Activated CD4-positive, alpha-beta T cell treated with anti-CD3 and anti-CD28 coated beads for 36 hours (primary cell): ENCODE measurements at regions not wholly inside any gene's neighbourhood (a gene's known extent, or its start where the extent isn't known, plus 50 kb on each side); places are given as distances from the start of the nearest gene placed in this dataset.

ENCODE experiments used
- ATAC-seq: fragments of 200-7000 bp; cut with Tn5 transposase; one replicate; pipeline ENCODE4 v1.10.0; 2021; ENCODE audit warnings: mild to moderate bottlenecking, moderate library complexity
- CTCF ChIA-PET: fragments of 350-600 bp; sonication (Branson Sonifier 250); formaldehyde crosslinking; loops from one replicate; lab custom pipeline; 2021; ENCODE audit warnings: antibody characterized with exemption; lab: Charles Lee
- POLR2A ChIA-PET: fragments of 350-600 bp; sonication (Branson Sonifier 250); formaldehyde crosslinking; loops from one replicate; lab custom pipeline; 2021; ENCODE audit warnings: antibody characterized with exemption, inconsistent platforms; lab: Charles Lee
- DNase-seq: peaks from one replicate; pipeline ENCODE4 v3.0.0-alpha.2; 2020
- H3K27ac Mint-ChIP-seq: one replicate; pipeline ENCODE4 v1.8.0; 2021; ENCODE audit warnings: mixed read lengths
- H3K27me3 Mint-ChIP-seq: one replicate; pipeline ENCODE4 v1.8.0; 2021; ENCODE audit warnings: mixed read lengths
- H3K36me3 Mint-ChIP-seq: one replicate; pipeline ENCODE4 v1.8.0; 2021; ENCODE audit warnings: low read depth, mixed read lengths
- H3K4me1 Mint-ChIP-seq: one replicate; pipeline ENCODE4 v1.8.0; 2021; ENCODE audit warnings: mixed read lengths
- H3K4me3 Mint-ChIP-seq: one replicate; pipeline ENCODE4 v1.8.0; 2021; ENCODE audit warnings: mild to moderate bottlenecking, moderate library complexity, mixed read lengths
- H3K9me3 Mint-ChIP-seq: one replicate; pipeline ENCODE4 v1.8.0; 2021; ENCODE audit warnings: low read depth, mixed read lengths
- intact Hi-C, 2 experiments: fragments of 100-400 bp; cut with DNase I in 1 of 2; cut with micrococcal nuclease in 1 of 2; formaldehyde crosslinking; loops; one replicate each; pipeline versions ENCODE4 v1.14.2 to v1.15.1; 2022 to 2024; cut with DNase I, micrococcal nuclease

DNA sequence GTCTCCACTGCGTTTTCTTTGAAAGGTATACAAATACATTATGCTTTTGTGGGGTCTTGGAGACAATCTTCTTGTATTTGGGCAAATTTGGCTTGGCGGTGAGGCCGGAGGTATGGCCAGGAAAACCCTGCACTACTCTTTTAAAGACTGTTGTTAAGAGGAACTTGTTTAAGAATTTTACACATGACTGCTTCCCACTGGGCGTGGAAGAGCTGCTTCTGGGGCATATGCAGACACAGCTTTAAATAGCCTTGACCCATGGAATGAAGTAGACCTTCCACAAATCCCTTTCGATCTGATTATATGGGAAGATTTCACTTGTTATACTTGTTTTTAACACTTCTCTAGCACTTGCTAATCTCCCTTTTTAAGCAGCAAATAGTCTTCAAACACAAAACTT, 453.6 kb downstream of the MN1 start:
- Mint-ChIP-seq H3K4me3 (no peak overlapping the region), H3K9me3 (peaks cover 6% of the 10 kb centered on the region), H3K27me3 (peaks cover 13% of the 10 kb centered on the region), H3K4me1 (no peaks in the 10 kb centered on the region), H3K36me3 (no peaks in the 10 kb centered on the region), H3K27ac (no peak overlapping the region)
- ATAC-seq (no peak), DNase-seq (no peak)
- ChIA-PET CTCF (interaction anchor here (0.6 kb wide), 1 partner anchor 43 kb away, joined by 3 read pairs; no protein-coding TSS in a partner anchor), POLR2A (interaction anchor here (0.6 kb wide), 1 partner anchor 12 kb away, joined by 6 read pairs; no protein-coding TSS in a partner anchor)
- intact Hi-C loops, result no loop called here

DNA sequence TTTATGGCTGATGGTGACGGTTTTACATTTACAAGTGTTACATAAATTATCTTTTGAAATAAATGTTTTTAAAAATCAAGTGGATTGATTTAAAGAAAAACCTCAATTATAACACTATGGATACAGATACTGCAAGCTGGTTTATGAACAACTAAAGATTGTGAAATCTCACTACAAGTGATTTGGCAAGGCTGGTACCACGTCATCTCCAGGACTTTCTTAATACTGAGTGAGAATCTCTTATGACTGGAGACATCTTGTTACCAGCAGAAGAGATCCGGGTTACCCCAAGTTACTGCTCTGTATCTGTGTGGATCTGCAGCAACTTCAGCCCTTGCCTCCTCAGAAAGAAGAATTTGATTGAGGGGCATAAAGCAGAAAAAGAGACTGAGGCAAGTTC, 452.9 kb downstream of the MN1 start:
- peaks cover 6% of the 10 kb centered on the region for H3K9me3 Mint-ChIP-seq
- peaks cover 13% of the 10 kb centered on the region for H3K27me3 Mint-ChIP-seq
- H3K4me3 Mint-ChIP-seq, result no peak overlapping the region
- DNase-seq (no peak), ATAC-seq (no peak)
- H3K36me3 Mint-ChIP-seq, result no peaks in the 10 kb centered on the region
- H3K4me1 Mint-ChIP-seq, result no peaks in the 10 kb centered on the region
- CTCF ChIA-PET, result no interaction called here
- no peak overlapping the region for H3K27ac Mint-ChIP-seq
- intact Hi-C loops, result no loop called here
- POLR2A ChIA-PET, result no interaction called here

DNA sequence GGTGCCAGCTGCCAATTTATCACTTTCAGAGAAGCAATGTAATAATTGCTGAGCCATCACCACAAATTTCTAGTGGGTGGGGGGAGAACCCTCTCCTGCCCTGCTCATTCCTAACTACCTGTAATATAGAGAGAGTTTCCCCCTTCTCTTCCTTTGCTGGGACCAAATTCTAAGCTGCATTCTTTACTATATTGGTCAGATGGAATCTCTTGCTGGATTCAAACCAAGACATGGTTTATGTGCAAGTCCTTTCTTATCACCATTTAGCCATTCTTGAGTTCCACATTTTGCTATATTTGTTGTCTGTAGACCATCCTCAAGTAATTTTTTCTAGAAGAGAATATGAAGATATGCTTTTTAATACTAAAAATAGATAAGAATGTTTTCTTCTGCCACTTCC, 452.1 kb downstream of the MN1 start:
- Mint-ChIP-seq H3K9me3 (peaks cover 7% of the 10 kb centered on the region), H3K36me3 (no peaks in the 10 kb centered on the region), H3K27me3 (peaks cover 13% of the 10 kb centered on the region), H3K27ac (no peak overlapping the region), H3K4me3 (no peak overlapping the region), H3K4me1 (no peaks in the 10 kb centered on the region)
- POLR2A ChIA-PET, result no interaction called here
- intact Hi-C loops, result no loop called here
- CTCF ChIA-PET, result no interaction called here
- DNase-seq (no peak), ATAC-seq (no peak)

DNA sequence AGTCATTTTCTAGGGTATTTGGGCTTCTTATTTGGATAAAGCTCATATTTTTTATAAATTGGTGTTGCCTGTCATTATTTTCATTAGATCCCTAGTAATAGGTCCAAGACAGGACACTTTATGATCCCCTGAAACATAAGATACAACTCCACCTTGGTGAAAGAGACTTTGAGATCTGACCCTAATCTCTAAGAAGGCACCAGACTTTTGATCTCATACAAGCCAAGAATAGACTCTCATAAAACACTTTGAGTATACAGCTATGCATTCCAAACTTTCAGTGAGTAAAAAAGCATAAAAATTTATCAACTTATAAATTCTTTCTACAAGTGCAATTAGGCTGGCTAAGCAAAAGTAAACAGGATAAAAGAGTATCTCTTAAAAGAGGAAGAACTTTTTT, 451.2 kb downstream of the MN1 start:
- Mint-ChIP-seq H3K4me3 (no peak overlapping the region), H3K4me1 (no peaks in the 10 kb centered on the region), H3K27me3 (peaks cover 13% of the 10 kb centered on the region), H3K9me3 (peaks cover 9% of the 10 kb centered on the region), H3K27ac (no peak overlapping the region), H3K36me3 (no peaks in the 10 kb centered on the region)
- intact Hi-C loops, result no loop called here
- no peak for DNase-seq
- ATAC-seq, result no peak
- POLR2A ChIA-PET, result no interaction called here
- CTCF ChIA-PET, result no interaction called here

DNA sequence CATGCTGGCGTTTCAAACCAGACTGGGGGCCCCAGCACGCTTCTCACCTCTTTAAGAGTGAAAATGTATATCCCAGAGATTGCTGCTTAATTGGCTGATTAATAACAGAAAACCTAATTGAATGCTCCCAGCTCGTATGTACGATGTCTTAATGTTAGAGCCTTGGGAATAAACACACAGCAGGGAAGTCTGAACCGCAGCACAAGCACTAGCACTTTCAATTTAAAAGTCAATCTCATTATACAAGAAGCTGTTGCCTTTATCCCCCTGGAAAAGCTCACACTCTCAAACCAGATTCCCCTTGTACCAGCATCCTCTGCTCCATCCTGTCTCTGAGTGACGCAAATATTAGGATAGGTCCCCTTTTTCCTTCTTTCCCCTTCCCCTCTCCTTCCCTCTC, 449.1 kb downstream of the MN1 start:
- CTCF ChIA-PET, result interaction anchor here (0.6 kb wide), 1 partner anchor 28 kb away, joined by 3 read pairs; no protein-coding TSS in a partner anchor
- no peaks in the 10 kb centered on the region for H3K36me3 Mint-ChIP-seq
- H3K27ac Mint-ChIP-seq, result no peak overlapping the region
- ATAC-seq (no peak), DNase-seq (no peak)
- POLR2A ChIA-PET, result no interaction called here
- H3K27me3 Mint-ChIP-seq, result peaks cover 13% of the 10 kb centered on the region
- intact Hi-C loops, result no loop called here
- no peak overlapping the region for H3K4me3 Mint-ChIP-seq
- peaks cover 18% of the 10 kb centered on the region for H3K9me3 Mint-ChIP-seq
- no peaks in the 10 kb centered on the region for H3K4me1 Mint-ChIP-seq

DNA sequence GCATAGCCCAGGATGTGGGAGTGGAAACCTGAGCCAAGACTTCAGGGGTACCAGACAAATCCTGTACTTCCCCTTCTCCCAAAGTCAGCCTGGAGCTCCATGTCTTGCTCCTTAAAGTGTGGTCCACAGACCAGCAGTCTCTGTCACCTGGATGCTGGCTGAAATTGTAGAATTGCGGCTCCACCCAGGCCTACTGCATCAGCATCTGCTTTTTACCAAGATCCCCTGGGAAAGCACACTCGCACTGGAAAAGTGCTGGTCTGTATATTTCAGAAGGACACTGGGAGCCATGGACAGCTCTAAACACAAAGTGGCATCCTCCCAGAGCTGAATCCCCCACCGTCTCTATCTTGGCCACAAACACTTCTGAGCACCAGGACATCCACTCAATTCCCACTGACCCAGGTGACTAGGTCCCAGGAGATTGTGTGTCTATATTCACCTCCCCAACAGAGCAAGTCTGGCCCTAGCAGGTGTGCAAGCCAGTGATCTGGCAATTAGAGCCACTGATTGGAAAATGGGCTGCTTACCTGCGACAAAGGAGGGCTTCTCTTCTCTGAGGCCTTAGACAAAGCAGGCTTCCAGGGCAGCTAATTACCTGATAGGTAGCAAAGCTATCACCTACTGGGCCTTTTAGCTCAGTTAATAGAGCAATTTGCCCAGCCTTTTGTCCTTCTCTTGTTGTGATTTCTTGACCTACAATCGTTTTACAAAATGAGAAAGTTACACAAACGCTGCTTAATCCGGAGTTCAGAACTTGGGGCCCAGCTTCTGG, 443.3 kb downstream of the MN1 start:
- ATAC-seq, result no peak
- Mint-ChIP-seq H3K4me3 (no peak overlapping the region), H3K9me3 (peaks cover 16% of the 10 kb centered on the region), H3K27ac (no peak overlapping the region), H3K27me3 (peaks cover 5% of the 10 kb centered on the region), H3K36me3 (no peaks in the 10 kb centered on the region), H3K4me1 (no peaks in the 10 kb centered on the region)
- no peak for DNase-seq
- intact Hi-C loops, result no loop called here
- ChIA-PET POLR2A (no interaction called here), CTCF (no interaction called here)

DNA sequence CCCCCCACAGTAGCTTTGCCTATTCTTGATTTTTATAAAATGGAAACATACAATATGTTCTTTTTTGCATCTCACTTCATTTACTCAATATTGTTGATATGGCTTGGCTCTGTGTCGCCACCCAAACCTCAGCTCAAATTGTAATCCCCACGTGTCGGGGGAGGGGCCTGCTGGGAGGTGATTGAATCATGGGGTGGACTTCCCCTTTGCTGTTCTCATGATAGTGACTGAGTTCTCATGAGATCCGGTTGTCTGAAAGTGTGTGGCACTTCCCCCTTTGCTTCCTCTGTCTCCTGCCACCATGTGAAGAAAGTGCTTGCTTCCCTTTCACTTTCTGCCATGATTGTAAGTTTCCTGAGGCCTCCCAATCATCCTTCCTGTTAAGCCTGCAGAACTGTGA, 431.3 kb downstream of the MN1 start:
- Mint-ChIP-seq H3K4me1 (no peaks in the 10 kb centered on the region), H3K27ac (no peak overlapping the region), H3K36me3 (no peaks in the 10 kb centered on the region), H3K4me3 (no peak overlapping the region), H3K9me3 (no peaks in the 10 kb centered on the region), H3K27me3 (peaks cover 19% of the 10 kb centered on the region)
- ChIA-PET POLR2A (no interaction called here), CTCF (no interaction called here)
- peak; percentile 40 for DNase-seq
- intact Hi-C loops, result no loop called here
- ATAC-seq, result no peak

DNA sequence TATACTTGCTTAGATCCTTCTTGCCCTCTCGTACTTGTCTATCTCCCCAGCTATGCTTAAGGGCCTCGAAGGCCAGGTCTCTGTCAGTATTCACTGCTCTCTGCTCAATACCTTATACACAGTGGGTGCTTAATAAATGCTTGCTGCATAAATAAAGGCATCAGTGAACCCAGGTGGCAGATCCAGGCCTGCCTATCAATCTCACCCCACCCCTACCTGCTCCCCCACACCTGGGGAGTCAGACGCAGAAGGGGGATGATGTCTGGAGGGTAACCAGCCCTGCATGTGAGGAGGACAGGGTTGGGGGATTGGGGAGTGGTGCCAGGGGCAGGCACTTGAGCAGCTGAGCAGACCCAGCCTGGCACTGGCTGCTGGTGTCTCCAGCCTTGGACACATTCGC, 430.6 kb downstream of the MN1 start:
- H3K4me3 Mint-ChIP-seq, result no peak overlapping the region
- no peak overlapping the region for H3K27ac Mint-ChIP-seq
- peaks cover 21% of the 10 kb centered on the region for H3K27me3 Mint-ChIP-seq
- POLR2A ChIA-PET, result no interaction called here
- intact Hi-C loops, result no loop called here
- no peaks in the 10 kb centered on the region for H3K4me1 Mint-ChIP-seq
- CTCF ChIA-PET, result no interaction called here
- ATAC-seq (no peak), DNase-seq (no peak)
- no peaks in the 10 kb centered on the region for H3K9me3 Mint-ChIP-seq
- no peaks in the 10 kb centered on the region for H3K36me3 Mint-ChIP-seq

DNA sequence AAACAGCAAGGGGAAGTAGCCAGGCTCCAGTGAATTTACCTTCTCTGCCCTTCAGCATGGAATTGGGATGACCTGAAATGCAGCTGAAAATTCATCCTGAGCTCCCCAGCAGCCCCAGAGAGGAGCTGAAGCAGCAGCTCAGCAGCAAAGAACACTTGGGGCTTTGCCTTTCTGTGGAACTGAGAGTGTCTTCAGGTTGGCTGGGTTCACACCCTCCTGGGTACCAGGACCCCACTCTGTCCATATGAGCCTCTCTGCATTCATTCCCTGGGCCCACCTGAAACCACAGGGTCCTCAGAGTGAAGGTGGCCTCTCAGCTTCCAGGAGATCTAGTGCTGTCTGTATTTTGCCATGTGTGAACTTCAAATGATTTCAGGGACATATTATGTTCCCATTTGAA, 429.2 kb downstream of the MN1 start:
- intact Hi-C loops, result no loop called here

DNA sequence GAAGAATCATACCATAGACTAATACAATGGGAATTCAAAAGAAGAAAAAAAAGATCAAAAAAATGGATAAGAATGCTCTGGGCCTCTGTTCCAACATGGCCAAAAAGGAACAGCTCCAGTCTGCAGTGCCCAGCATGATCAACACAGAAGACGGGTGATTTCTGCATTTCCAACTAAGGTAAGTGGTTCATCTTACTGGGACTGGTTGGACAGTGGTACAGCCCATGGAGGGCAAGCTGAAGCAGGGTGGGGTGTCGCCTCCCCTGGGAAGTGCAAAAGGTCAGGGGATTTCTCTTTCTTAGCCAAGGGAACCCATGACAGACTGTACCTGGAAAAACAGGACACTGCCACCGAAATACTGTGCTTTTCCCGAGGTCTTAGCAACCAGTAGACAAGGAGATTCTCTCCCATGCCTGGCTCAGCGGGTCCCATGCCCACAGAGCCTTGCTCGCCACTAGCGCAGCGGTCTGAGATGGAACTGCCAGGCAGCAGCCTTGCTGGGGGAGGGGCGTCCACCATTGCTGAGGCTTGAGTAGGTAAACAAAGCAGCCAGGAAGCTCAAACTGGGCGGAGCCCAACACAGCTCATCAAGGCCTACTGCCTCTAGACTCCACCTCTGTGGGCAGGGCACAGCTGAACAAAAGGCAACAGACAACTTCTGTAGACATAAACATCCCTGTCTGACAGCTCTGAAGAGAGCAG, 428.4 kb downstream of the MN1 start:
- intact Hi-C loops, result no loop called here

More for the DNA sequence above, 429.2 kb downstream of the MN1 start:
- Mint-ChIP-seq H3K36me3 (no peaks in the 10 kb centered on the region), H3K4me3 (no peak overlapping the region), H3K4me1 (no peaks in the 10 kb centered on the region), H3K27ac (no peak overlapping the region), H3K27me3 (peaks cover 21% of the 10 kb centered on the region), H3K9me3 (no peaks in the 10 kb centered on the region)
- ChIA-PET CTCF (interaction anchor here (0.8 kb wide), 1 partner anchor 386 kb away, joined by 3 read pairs; no protein-coding TSS in a partner anchor), POLR2A (no interaction called here)
- DNase-seq, result no peak
- ATAC-seq, result no peak

DNA sequence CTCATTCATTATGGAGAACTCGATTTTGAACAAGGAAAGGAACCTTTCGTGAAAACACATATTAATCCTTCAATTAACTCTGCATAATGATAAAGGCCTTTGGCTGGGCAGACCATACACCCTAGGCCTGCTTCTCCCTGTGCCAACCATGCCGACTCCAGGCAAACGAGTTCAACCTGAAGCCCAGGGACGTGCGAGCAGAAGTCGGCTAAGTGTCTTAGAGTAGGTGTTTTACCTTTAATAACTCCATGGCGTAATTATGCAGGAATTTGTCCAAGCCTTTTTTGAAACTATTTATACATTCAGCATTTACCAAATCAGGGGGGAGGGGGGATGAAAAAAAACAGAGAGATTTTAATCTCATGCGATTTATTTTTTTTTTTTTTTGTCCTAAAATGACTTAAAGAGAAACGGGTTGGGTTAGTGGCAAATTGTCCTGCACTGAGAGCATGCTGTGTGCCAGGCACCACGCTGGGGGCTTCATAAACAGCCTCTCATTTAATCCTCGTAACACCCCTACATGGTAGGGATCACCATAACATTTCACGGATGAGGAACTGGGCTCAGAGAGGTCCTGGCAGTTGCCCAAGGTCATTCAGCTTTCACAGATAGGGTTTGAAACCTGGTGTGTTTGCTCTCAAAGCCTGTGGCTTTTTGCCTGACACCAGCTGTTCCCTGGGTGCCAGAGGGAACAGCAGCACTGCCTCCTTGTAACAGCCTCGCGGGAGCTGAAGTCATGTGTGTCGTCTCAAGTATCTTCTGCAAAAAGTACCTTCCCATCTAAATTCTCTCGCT, 423.9 kb downstream of the MN1 start:
- ChIA-PET POLR2A (no interaction called here), CTCF (interaction anchor here (0.6 kb wide), 1 partner anchor 694 kb away, joined by 4 read pairs; no protein-coding TSS in a partner anchor)
- Mint-ChIP-seq H3K4me1 (no peaks in the 10 kb centered on the region), H3K9me3 (no peaks in the 10 kb centered on the region), H3K27me3 (peaks cover 6% of the 10 kb centered on the region), H3K27ac (no peak overlapping the region), H3K36me3 (no peaks in the 10 kb centered on the region), H3K4me3 (no peak overlapping the region)
- DNase-seq (no peak), ATAC-seq (no peak)
- intact Hi-C loops, result no loop called here

More for the DNA sequence above, 428.4 kb downstream of the MN1 start:
- no peak for DNase-seq
- POLR2A ChIA-PET, result no interaction called here
- CTCF ChIA-PET, result no interaction called here
- Mint-ChIP-seq H3K4me1 (no peaks in the 10 kb centered on the region), H3K4me3 (no peak overlapping the region), H3K9me3 (no peaks in the 10 kb centered on the region), H3K36me3 (no peaks in the 10 kb centered on the region), H3K27me3 (peaks cover 18% of the 10 kb centered on the region), H3K27ac (no peak overlapping the region)
- ATAC-seq, result no peak
